Left lung (tissue), 4 donors: ENCODE measurements at regions not wholly inside any gene's neighbourhood (a gene's known extent, or its start where the extent isn't known, plus 50 kb on each side); places are given as distances from the start of the nearest gene placed in this dataset.
A peak's percentile ranks its signal among the peaks of the same experiment; 100 is the strongest.

Experiments
- ATAC-seq: fragments of 200-7000 bp; cut with Tn5 transposase; one replicate; pipeline ENCODE4 v1.9.1; 2020; ENCODE audit warnings: moderate library complexity
- DNase-seq, 4 donors: peaks; one replicate each; pipeline ENCODE4 v3.0.0-alpha.2; 2013 to 2020
- H3K27ac ChIP-seq, 2 donors: fragments of 200-600 bp; sonication (generic) in 1 of 2; one replicate each; pipeline versions ENCODE4 v1.5.0 to v1.8.0; 2020 to 2021
- H3K27me3 ChIP-seq, 2 donors: fragments of 200-600 bp; sonication (generic) in 1 of 2; one replicate each; pipeline versions ENCODE4 v1.5.0 to v1.8.0; 2020 to 2021
- H3K36me3 ChIP-seq, 2 donors: fragments of 200-600 bp; sonication (generic) in 1 of 2; one replicate each; pipeline versions ENCODE4 v1.5.0 to v1.8.0; 2020 to 2021
- H3K4me1 ChIP-seq, 2 donors: fragments of 200-600 bp; one replicate each; pipeline ENCODE4 v1.8.0; 2021
- H3K4me3 ChIP-seq, 2 donors: fragments of 200-600 bp; sonication (generic) in 1 of 2; one replicate each; pipeline versions ENCODE4 v1.5.0 to v1.8.0; 2020 to 2021; ENCODE audit warnings: mild to moderate bottlenecking in 1 of 2
- H3K9me3 ChIP-seq, 2 donors: fragments of 200-600 bp; sonication (generic) in 1 of 2; one replicate each; pipeline versions ENCODE4 v1.5.0 to v1.8.0; 2020 to 2021
- CTCF ChIP-seq, 2 donors: fragments of 200-600 bp; sonication (generic) in 1 of 2; IDR thresholded peaks; one replicate each; pipeline versions ENCODE4 v1.5.0 to v1.8.0; 2021; ENCODE audit warnings: antibody characterized with exemption in 2 of 2
- intact Hi-C, 2 donors: fragments of 100-400 bp; cut with DNase I; formaldehyde crosslinking; loops; one replicate each; pipeline versions ENCODE4 v1.11.2 to v1.14.2; 2022
- donor health status: DM: no; HTN: yes; CAD: no.
- donor health status: DM: no; HTN: no; CAD: no.

GRCh38 chr1:43073490-43074230 is 98.4 kb downstream of the EBNA1BP2 start:
- H3K4me3 ChIP-seq, result no peak overlapping the region
- intact Hi-C loops, result loop anchor here (2.0 to 10.0 kb wide), 3 partner anchors 159 to 289 kb away; partner anchors contain the start of gene TMEM269 (in 1 of the 2)
- H3K27me3 ChIP-seq, result peaks cover 0 to 5% of the 10 kb centered on the region in 2 donors
- no peaks in the 10 kb centered on the region for H3K36me3 ChIP-seq
- peaks cover 0 to under 1% of the 10 kb centered on the region in 2 donors for H3K4me1 ChIP-seq
- no peaks in the 10 kb centered on the region for H3K9me3 ChIP-seq
- ATAC-seq (peak; percentile 98), DNase-seq (peak in 3 of 4 donors; percentile 67 to 88 (median 74))
- no peak overlapping the region for H3K27ac ChIP-seq
- peak; percentile 65 to 89 for TF ChIP-seq CTCF (IDR thresholded peaks at IDR 0.05)

- Histone ChIP-seq H3K9me3 (no peaks in the 10 kb centered on the region), H3K4me3 (no peak overlapping the region), H3K4me1 (peaks cover 0 to 10% of the 10 kb centered on the region in 2 donors), H3K27me3 (peaks cover 0 to 18% of the 10 kb centered on the region in 2 donors), H3K27ac (no peak overlapping the region), H3K36me3 (no peaks in the 10 kb centered on the region)
- no peak for DNase-seq
- ATAC-seq, result no peak
- intact Hi-C loops, result loop anchor here (2.0 to 10.0 kb wide), 3 partner anchors 158 to 288 kb away; partner anchors contain the start of gene TMEM269 (in 1 of the 2)
- no peak for TF ChIP-seq CTCF (IDR thresholded peaks at IDR 0.05)
Observed at GRCh38 chr1:43072314-43072713, 99.8 kb downstream of the EBNA1BP2 start.

- intact Hi-C loops, result loop anchor here (10.0 kb wide), 2 partner anchors 156 to 286 kb away; partner anchors contain the start of gene TMEM269 (in 1 of the 2)
- Histone ChIP-seq H3K36me3 (no peaks in the 10 kb centered on the region), H3K27me3 (peaks cover 0 to 18% of the 10 kb centered on the region in 2 donors), H3K4me3 (no peak overlapping the region), H3K4me1 (peaks cover 0 to 10% of the 10 kb centered on the region in 2 donors), H3K27ac (no peak overlapping the region), H3K9me3 (no peaks in the 10 kb centered on the region)
- ATAC-seq (no peak), DNase-seq (no peak)
- no peak for TF ChIP-seq CTCF (IDR thresholded peaks at IDR 0.05)
Observed at GRCh38 chr1:43071241-43071640, 100.8 kb downstream of the EBNA1BP2 start.

- intact Hi-C loops, result loop anchor here (10.0 kb wide), 2 partner anchors 155 to 285 kb away; partner anchors contain the start of gene TMEM269 (in 1 of the 2)
- Histone ChIP-seq H3K36me3 (no peaks in the 10 kb centered on the region), H3K27me3 (peaks cover 0 to 18% of the 10 kb centered on the region in 2 donors), H3K9me3 (no peaks in the 10 kb centered on the region), H3K4me1 (peaks cover 0 to 10% of the 10 kb centered on the region in 2 donors), H3K4me3 (no peak overlapping the region), H3K27ac (no peak overlapping the region)
- TF ChIP-seq CTCF (IDR thresholded peaks at IDR 0.05), result no peak
- DNase-seq (no peak), ATAC-seq (no peak)
Observed at GRCh38 chr1:43069461-43070050, 102.5 kb downstream of the EBNA1BP2 start.

- H3K36me3 ChIP-seq, result no peaks in the 10 kb centered on the region
- no peak overlapping the region for H3K4me3 ChIP-seq
- H3K9me3 ChIP-seq, result no peaks in the 10 kb centered on the region
- no peak for TF ChIP-seq CTCF (IDR thresholded peaks at IDR 0.05)
- peaks cover 0 to 18% of the 10 kb centered on the region in 2 donors for H3K27me3 ChIP-seq
- DNase-seq (no peak), ATAC-seq (no peak)
- H3K27ac ChIP-seq, result no peak overlapping the region
- H3K4me1 ChIP-seq, result peaks cover 0 to 10% of the 10 kb centered on the region in 2 donors
- intact Hi-C loops, result no loop called here
Observed at GRCh38 chr1:43068911-43069310, 103.2 kb downstream of the EBNA1BP2 start.
